HCT116 (cell line): ENCODE measurements at regions not wholly inside any gene's neighbourhood (a gene's known extent, or its start where the extent isn't known, plus 50 kb on each side); places are given as distances from the start of the nearest gene placed in this dataset.

Experiments used
- ATAC-seq: fragments of 200-7000 bp; cut with Tn5 transposase; 2 replicates; pipeline ENCODE4 v1.9.1; 2020; ENCODE audit warnings: mild to moderate bottlenecking, moderate library complexity
- BruUV-seq: library from RNA; stranded (reverse); fragments of 400-500 nt; replicated peaks from 2 replicates; lab custom pipeline; 2021; lab: Mats Ljungman, UMichigan
- CTCF ChIA-PET: fragments of 300-600 bp; sonication (Branson Sonifier 250); formaldehyde crosslinking; loops from one replicate; lab custom pipeline; 2021; ENCODE audit warnings: antibody characterized with exemption; lab: Charles Lee
- POLR2A ChIA-PET: fragments of 300-600, 350-600 bp; sonication (Branson Sonifier 250); formaldehyde crosslinking; loops from one replicate; lab custom pipeline; 2021; ENCODE audit warnings: antibody characterized with exemption; lab: Charles Lee
- RAD21 ChIA-PET, 2 experiments: fragments of 300-600 bp; sonication (Branson Sonifier 250); formaldehyde crosslinking; loops; one replicate each; lab custom pipeline; 2023; ENCODE audit warnings: low total read pairs in 2 of 2; ENCODE audit not compliant: uncharacterized antibody in 2 of 2, unreplicated experiment in 2 of 2, low non-redundant PET in 1 of 2; lab: Charles Lee
- DNase-seq: peaks from one replicate; pipeline ENCODE4 v3.0.0-alpha.2; 2010; ENCODE audit warnings: low read depth, low spot score
- H2AFZ ChIP-seq: fragments of 200-600 bp; shearing (Covaris generic), sonication (generic); 2 replicates; pipeline ENCODE4 v1.6.1; 2017; ENCODE audit warnings: low read depth, mixed run types, mixed read lengths, antibody characterized with exemption, low read length; ENCODE audit not compliant: poor library complexity, severe bottlenecking
- H3K27ac ChIP-seq: 2 replicates; pipeline ENCODE4 v1.5.1; 2012; ENCODE audit warnings: low read depth, low read length
- H3K27me3 ChIP-seq: fragments of 200-600 bp; sonication (generic); 2 replicates; pipeline ENCODE4 v1.6.1; 2016; ENCODE audit warnings: mixed run types, low read length, mixed read lengths; ENCODE audit not compliant: insufficient read depth
- H3K36me3 ChIP-seq, 2 experiments: fragments of 200-500 bp in 1 of 2; fragments of 200-600 bp in 1 of 2; sonication (Bioruptor generic) in 1 of 2; sonication (generic) in 1 of 2; 2 replicates each; pipeline versions ENCODE4 v1.5.1 to v1.6.1; 2014 to 2016; ENCODE audit warnings: low read length in 2 of 2, inconsistent platforms in 1 of 2, mixed read lengths in 1 of 2, mixed run types in 1 of 2; ENCODE audit not compliant: insufficient read depth in 2 of 2, control insufficient read depth in 1 of 2
- H3K4me1 ChIP-seq, 2 experiments: fragments of 200-600 bp in 1 of 2; sonication (generic) in 1 of 2; 2 replicates each; pipeline versions ENCODE4 v1.5.1 to v1.6.1; 2012 to 2017; ENCODE audit warnings: low read length in 2 of 2, inconsistent platforms in 1 of 2, mild to moderate bottlenecking in 1 of 2, mixed read lengths in 1 of 2, mixed run types in 1 of 2, moderate library complexity in 1 of 2; ENCODE audit not compliant: insufficient read depth in 2 of 2, control insufficient read depth in 1 of 2
- H3K4me2 ChIP-seq: fragments of 200-600 bp; sonication (generic); 2 replicates; pipeline ENCODE4 v1.6.1; 2017; ENCODE audit warnings: mixed run types, low read length, mixed read lengths
- H3K4me3 ChIP-seq, 2 experiments: fragments of 200-600 bp in 1 of 2; sonication (generic) in 1 of 2; replicated peaks in 1 of 2; 2 replicates each; pipeline ENCODE4 v1.5.1; 2011 to 2016; ENCODE audit warnings: low read length in 2 of 2, control low read depth in 1 of 2, low read depth in 1 of 2, mild to moderate bottlenecking in 1 of 2, mixed read lengths in 1 of 2, mixed run types in 1 of 2
- H3K79me2 ChIP-seq: fragments of 200-600 bp; sonication (generic); 2 replicates; pipeline ENCODE4 v1.6.1; 2017; ENCODE audit warnings: mild to moderate bottlenecking, mixed run types, low read length, moderate library complexity, mixed read lengths; ENCODE audit not compliant: insufficient read depth
- H3K9ac ChIP-seq: fragments of 200-600 bp; sonication (generic); 2 replicates; pipeline ENCODE4 v1.6.1; 2016; ENCODE audit warnings: low read length, mixed read lengths
- H3K9me2 ChIP-seq: fragments of 200-600 bp; sonication (generic), shearing (Covaris generic); 2 replicates; pipeline ENCODE4 v1.6.1; 2017; ENCODE audit warnings: mixed run types, mild to moderate bottlenecking, moderate library complexity; ENCODE audit not compliant: insufficient read depth
- H3K9me3 ChIP-seq, 2 experiments: fragments of 200-500 bp in 1 of 2; fragments of 200-600 bp in 1 of 2; sonication (Bioruptor generic) in 1 of 2; sonication (generic) in 1 of 2; 2 replicates each; pipeline ENCODE4 v1.6.1; 2014 to 2017; ENCODE audit warnings: low read length in 2 of 2, mixed read lengths in 2 of 2, inconsistent platforms in 1 of 2, low read depth in 1 of 2, mild to moderate bottlenecking in 1 of 2, mixed run types in 1 of 2, moderate library complexity in 1 of 2; ENCODE audit not compliant: control insufficient read depth in 1 of 2, insufficient read depth in 1 of 2
- H4K20me1 ChIP-seq: fragments of 200-600 bp; sonication (generic), shearing (Covaris generic); 2 replicates; pipeline ENCODE4 v1.6.1; 2017; ENCODE audit warnings: mixed run types, mild to moderate bottlenecking, moderate library complexity; ENCODE audit not compliant: insufficient read depth
- ELF1 ChIP-seq: IDR thresholded peaks from 2 replicates; pipeline ENCODE4 v1.6.1; 2012; ENCODE audit warnings: low read depth, borderline replicate concordance
- EZH2 ChIP-seq: fragments of 200-600 bp; sonication (generic); IDR thresholded peaks from 2 replicates; pipeline ENCODE4 v1.6.1; 2017; ENCODE audit warnings: antibody characterized with exemption, mixed run types
- EZH2phosphoT487 ChIP-seq: fragments of 200-600 bp; IDR thresholded peaks from 2 replicates; pipeline ENCODE4 v1.6.1; 2018; ENCODE audit warnings: antibody characterized with exemption, borderline replicate concordance
- FOSL1 ChIP-seq: IDR thresholded peaks from 2 replicates; pipeline ENCODE4 v1.6.1; 2012; ENCODE audit warnings: low read depth
- JUND ChIP-seq: IDR thresholded peaks from 2 replicates; pipeline ENCODE4 v1.6.1; 2012
- POLR2AphosphoS5 ChIP-seq: IDR thresholded peaks from 2 replicates; pipeline ENCODE4 v1.6.1; 2011; ENCODE audit warnings: mild to moderate bottlenecking, low read depth, low read length, moderate library complexity
- RAD21 ChIP-seq: IDR thresholded peaks from 2 replicates; pipeline ENCODE4 v1.6.1; 2012; ENCODE audit warnings: low read depth, mild to moderate bottlenecking
- SIN3A ChIP-seq: IDR thresholded peaks from 2 replicates; pipeline ENCODE4 v1.6.1; 2012; ENCODE audit warnings: low read depth
- SRF ChIP-seq: IDR thresholded peaks from 2 replicates; pipeline ENCODE4 v1.6.1; 2012; ENCODE audit warnings: low read depth
- YY1 ChIP-seq: IDR thresholded peaks from 2 replicates; pipeline ENCODE4 v1.6.1; 2011; ENCODE audit warnings: low read length, low read depth, moderate library complexity, mild to moderate bottlenecking; ENCODE audit not compliant: insufficient replicate concordance; ENCODE audit errors: extremely low read depth
- ZNF274 ChIP-seq: fragments of 200-500 bp; sonication (Bioruptor generic); IDR thresholded peaks from 2 replicates; pipeline ENCODE4 v1.6.1; 2014; ENCODE audit warnings: mild to moderate bottlenecking, low read depth, low read length, inconsistent platforms
- intact Hi-C: fragments of 100-400 bp; cut with micrococcal nuclease; formaldehyde crosslinking; loops from 2 replicates; pipeline ENCODE4 v1.10.0; 2022
- TF ChIP-seq, protein P1 (sequence below): IDR thresholded peaks from 2 replicates; pipeline ENCODE4 v1.6.1; 2012
- TF ChIP-seq, protein P2 (sequence below): IDR thresholded peaks from 2 replicates; pipeline ENCODE4 v1.6.1; 2011; ENCODE audit warnings: mild to moderate bottlenecking, low read length, moderate library complexity; ENCODE audit not compliant: insufficient replicate concordance; ENCODE audit errors: extremely low read depth
- TF ChIP-seq, protein P3 (sequence below), 3 experiments: fragments of 200-600 bp in 1 of 3; sonication (generic) in 1 of 3; IDR thresholded peaks in 2 of 3; conservative IDR thresholded peaks in 1 of 3; 2 replicates each; pipeline ENCODE4 v1.5.1; 2012 to 2017; ENCODE audit warnings: low read depth in 2 of 3, low read length in 2 of 3, antibody characterized with exemption in 1 of 3, borderline replicate concordance in 1 of 3, control low read depth in 1 of 3, mild to moderate bottlenecking in 1 of 3, mixed read lengths in 1 of 3, mixed run types in 1 of 3, moderate library complexity in 1 of 3; ENCODE audit not compliant: insufficient read depth in 1 of 3

DNA sequence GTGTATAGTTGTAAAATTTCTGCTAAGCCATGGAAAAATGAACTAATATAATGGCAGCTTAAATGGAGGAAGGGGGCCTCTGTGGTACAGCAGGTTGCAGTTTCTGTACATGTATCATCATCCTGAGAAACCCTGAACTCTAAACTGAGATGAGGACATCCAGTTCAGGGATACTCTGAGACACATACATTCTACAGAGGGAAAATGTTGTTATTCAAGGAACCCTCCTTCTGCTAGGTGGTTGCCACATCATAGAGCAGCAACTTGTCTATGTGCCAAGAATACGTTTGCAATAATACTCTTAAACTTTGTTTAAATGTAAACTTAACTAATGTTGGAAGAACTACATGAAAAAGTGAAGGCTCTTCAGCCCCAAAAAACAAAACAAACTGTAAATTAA lies 1310.8 kb upstream of the WWC1 start:
- no peaks in the 10 kb centered on the region for H4K20me1 ChIP-seq
- no peak for TF ChIP-seq EZH2phosphoT487
- intact Hi-C loops, result no loop called here
- H3K27ac ChIP-seq, result no peak overlapping the region
- BruUV-seq, result no TSS peak
- RAD21 ChIA-PET, result no interaction called here
- no peaks in the 10 kb centered on the region for H3K4me1 ChIP-seq
- H3K27me3 ChIP-seq, result no peaks in the 10 kb centered on the region
- POLR2A ChIA-PET, result no interaction called here
- CTCF ChIA-PET, result no interaction called here
- no peak overlapping the region for H3K9ac ChIP-seq
- no peak overlapping the region for H3K4me2 ChIP-seq
- H3K36me3 ChIP-seq, result no peaks in the 10 kb centered on the region
- DNase-seq, result no peak
- ATAC-seq, result no peak
- H3K9me3 ChIP-seq, result peaks cover 8 to 15% of the 10 kb centered on the region in 2 experiments; a peak in 2 of 4 replicates
- H3K79me2 ChIP-seq, result no peaks in the 10 kb centered on the region
- H3K9me2 ChIP-seq, result no peaks in the 10 kb centered on the region
- no peak overlapping the region for H3K4me3 ChIP-seq
- H2AFZ ChIP-seq, result no peak overlapping the region

DNA sequence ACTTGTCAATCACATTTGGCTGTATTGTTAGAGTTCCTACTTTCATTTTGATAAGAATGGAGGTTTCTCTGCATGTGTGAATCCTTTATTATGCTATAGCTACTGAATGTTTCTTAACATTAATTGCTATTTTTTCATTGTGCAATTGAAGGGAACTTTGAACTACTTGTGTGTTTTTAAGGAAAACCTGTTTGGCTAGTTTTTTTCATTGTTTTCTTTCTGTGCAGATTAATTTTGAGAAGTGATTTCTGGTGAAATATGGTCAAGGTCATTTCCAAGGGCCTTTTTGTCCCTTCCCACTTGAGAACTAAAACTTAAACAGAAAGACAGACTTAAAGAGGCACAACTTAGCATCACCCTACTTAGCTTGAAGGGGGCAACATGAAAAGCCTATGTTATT lies 1309.2 kb upstream of the WWC1 start:
- RAD21 ChIA-PET, result interaction anchor here in 1 of 2 experiments (0.6 kb wide), 1 partner anchor 584 kb away, joined by 7 read pairs; no protein-coding TSS in a partner anchor
- Histone ChIP-seq H4K20me1 (no peaks in the 10 kb centered on the region), H3K4me1 (no peaks in the 10 kb centered on the region), H3K4me3 (no peak overlapping the region), H3K9ac (no peak overlapping the region), H3K27me3 (no peaks in the 10 kb centered on the region), H3K27ac (no peak overlapping the region), H3K9me3 (peaks cover 10 to 13% of the 10 kb centered on the region in 2 experiments; a peak in 2 of 4 replicates), H2AFZ (no peak overlapping the region), H3K9me2 (no peaks in the 10 kb centered on the region), H3K36me3 (no peaks in the 10 kb centered on the region), H3K4me2 (no peak overlapping the region), H3K79me2 (no peaks in the 10 kb centered on the region)
- no peak for TF ChIP-seq YY1
- no peak for TF ChIP-seq FOSL1
- no peak for TF ChIP-seq POLR2AphosphoS5
- TF ChIP-seq, protein P1, sequence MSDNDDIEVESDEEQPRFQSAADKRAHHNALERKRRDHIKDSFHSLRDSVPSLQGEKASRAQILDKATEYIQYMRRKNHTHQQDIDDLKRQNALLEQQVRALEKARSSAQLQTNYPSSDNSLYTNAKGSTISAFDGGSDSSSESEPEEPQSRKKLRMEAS, result no peak
- TF ChIP-seq SRF, result no peak
- no peak for TF ChIP-seq ELF1
- no peak for TF ChIP-seq EZH2
- no peak for TF ChIP-seq SIN3A
- TF ChIP-seq, protein P2, sequence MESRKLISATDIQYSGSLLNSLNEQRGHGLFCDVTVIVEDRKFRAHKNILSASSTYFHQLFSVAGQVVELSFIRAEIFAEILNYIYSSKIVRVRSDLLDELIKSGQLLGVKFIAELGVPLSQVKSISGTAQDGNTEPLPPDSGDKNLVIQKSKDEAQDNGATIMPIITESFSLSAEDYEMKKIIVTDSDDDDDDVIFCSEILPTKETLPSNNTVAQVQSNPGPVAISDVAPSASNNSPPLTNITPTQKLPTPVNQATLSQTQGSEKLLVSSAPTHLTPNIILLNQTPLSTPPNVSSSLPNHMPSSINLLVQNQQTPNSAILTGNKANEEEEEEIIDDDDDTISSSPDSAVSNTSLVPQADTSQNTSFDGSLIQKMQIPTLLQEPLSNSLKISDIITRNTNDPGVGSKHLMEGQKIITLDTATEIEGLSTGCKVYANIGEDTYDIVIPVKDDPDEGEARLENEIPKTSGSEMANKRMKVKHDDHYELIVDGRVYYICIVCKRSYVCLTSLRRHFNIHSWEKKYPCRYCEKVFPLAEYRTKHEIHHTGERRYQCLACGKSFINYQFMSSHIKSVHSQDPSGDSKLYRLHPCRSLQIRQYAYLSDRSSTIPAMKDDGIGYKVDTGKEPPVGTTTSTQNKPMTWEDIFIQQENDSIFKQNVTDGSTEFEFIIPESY, result no peak
- TF ChIP-seq, protein P3, sequence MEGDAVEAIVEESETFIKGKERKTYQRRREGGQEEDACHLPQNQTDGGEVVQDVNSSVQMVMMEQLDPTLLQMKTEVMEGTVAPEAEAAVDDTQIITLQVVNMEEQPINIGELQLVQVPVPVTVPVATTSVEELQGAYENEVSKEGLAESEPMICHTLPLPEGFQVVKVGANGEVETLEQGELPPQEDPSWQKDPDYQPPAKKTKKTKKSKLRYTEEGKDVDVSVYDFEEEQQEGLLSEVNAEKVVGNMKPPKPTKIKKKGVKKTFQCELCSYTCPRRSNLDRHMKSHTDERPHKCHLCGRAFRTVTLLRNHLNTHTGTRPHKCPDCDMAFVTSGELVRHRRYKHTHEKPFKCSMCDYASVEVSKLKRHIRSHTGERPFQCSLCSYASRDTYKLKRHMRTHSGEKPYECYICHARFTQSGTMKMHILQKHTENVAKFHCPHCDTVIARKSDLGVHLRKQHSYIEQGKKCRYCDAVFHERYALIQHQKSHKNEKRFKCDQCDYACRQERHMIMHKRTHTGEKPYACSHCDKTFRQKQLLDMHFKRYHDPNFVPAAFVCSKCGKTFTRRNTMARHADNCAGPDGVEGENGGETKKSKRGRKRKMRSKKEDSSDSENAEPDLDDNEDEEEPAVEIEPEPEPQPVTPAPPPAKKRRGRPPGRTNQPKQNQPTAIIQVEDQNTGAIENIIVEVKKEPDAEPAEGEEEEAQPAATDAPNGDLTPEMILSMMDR (IDR thresholded peaks at IDR 0.05 in 2 of 3, conservative IDR thresholded peaks at IDR 0.05 in 1 of 3; ENCODE audit: borderline replicate concordance in 1 of 3, insufficient read depth in 1 of 3, low read depth in 2 of 3, low read length in 2 of 3), result no peak
- TF ChIP-seq JUND, result no peak
- TF ChIP-seq RAD21, result no peak
- no peak for TF ChIP-seq ZNF274
- DNase-seq (no peak), ATAC-seq (no peak)
- CTCF ChIA-PET, result no interaction called here
- intact Hi-C loops, result no loop called here
- no TSS peak for BruUV-seq
- POLR2A ChIA-PET, result no interaction called here
